ENCODE measurements at regions not wholly inside any gene's neighbourhood (a gene's known extent, or its start where the extent isn't known, plus 50 kb on each side); places are given as distances from the start of the nearest gene placed in this dataset.

DNA sequence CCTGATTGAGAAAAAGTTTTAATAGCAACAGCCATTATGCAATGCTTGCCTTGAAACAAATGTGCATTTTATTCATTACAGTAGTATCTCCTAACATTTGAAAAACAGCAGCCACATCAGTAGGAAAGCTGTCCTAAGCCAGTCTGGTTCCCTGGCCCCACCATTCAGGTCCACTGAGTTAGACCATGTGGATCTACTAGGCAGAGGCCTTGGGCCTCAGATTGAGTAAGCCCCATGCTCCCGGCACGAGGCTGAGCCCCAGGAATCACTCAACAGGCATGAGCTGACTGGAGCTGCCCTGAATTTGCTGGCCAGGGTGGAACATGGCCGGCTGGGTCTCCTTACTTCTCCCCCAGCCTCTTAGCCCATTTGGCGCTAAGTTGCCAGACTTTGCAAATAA lies 103.4 kb downstream of the ZFP36L2 start:
- Histone ChIP-seq H3K9me1 (ENCODE audit: control insufficient read depth, extremely low read depth, insufficient read depth, low read length) (no peaks in the 10 kb centered on the region), H3K27ac (ENCODE audit: control insufficient read depth, insufficient read depth, low read length) (no peak overlapping the region), H3K9me3 (ENCODE audit: control insufficient read depth, low read depth, low read length) (no peaks in the 10 kb centered on the region), H2AFZ (ENCODE audit: control insufficient read depth, low read length) (no peak overlapping the region), H3K4me1 (ENCODE audit: control insufficient read depth, extremely low read depth, insufficient read depth, low read length) (peaks cover 5% of the 10 kb centered on the region), H3K9ac (ENCODE audit: control insufficient read depth, extremely low read depth, insufficient read depth, low read length) (no peak overlapping the region), H3K4me3 (ENCODE audit: control insufficient read depth in 2 of 3, extremely low read depth in 1 of 3, insufficient read depth in 2 of 3, low read depth in 1 of 3, low read length in 3 of 3) (no peak overlapping the region), H3K4me2 (ENCODE audit: control insufficient read depth, extremely low read depth, insufficient read depth, low read depth, low read length) (no peak overlapping the region), H4K20me1 (ENCODE audit: control insufficient read depth, extremely low read depth, insufficient read depth, low read length) (no peaks in the 10 kb centered on the region), H3K79me2 (ENCODE audit: control insufficient read depth, insufficient read depth, low read length) (no peaks in the 10 kb centered on the region), H3K27me3 (ENCODE audit: control insufficient read depth, extremely low read depth, insufficient read depth, low read length) (no peaks in the 10 kb centered on the region), H3K36me3 (ENCODE audit: control insufficient read depth in 2 of 2, extremely low read depth in 1 of 2, insufficient read depth in 2 of 2, low read length in 2 of 2) (no peaks in the 10 kb centered on the region)
- DNase-seq (ENCODE audit: low read depth, low spot score) (no peak), FAIRE-seq (no peak)
- dilution Hi-C loops (cut with MboI; ENCODE audit: extremely low pct_ligation_motif_present, low sequenced_read_pairs): no loop called here
- TF ChIP-seq, protein P1, sequence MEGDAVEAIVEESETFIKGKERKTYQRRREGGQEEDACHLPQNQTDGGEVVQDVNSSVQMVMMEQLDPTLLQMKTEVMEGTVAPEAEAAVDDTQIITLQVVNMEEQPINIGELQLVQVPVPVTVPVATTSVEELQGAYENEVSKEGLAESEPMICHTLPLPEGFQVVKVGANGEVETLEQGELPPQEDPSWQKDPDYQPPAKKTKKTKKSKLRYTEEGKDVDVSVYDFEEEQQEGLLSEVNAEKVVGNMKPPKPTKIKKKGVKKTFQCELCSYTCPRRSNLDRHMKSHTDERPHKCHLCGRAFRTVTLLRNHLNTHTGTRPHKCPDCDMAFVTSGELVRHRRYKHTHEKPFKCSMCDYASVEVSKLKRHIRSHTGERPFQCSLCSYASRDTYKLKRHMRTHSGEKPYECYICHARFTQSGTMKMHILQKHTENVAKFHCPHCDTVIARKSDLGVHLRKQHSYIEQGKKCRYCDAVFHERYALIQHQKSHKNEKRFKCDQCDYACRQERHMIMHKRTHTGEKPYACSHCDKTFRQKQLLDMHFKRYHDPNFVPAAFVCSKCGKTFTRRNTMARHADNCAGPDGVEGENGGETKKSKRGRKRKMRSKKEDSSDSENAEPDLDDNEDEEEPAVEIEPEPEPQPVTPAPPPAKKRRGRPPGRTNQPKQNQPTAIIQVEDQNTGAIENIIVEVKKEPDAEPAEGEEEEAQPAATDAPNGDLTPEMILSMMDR (optimal IDR thresholded peaks at IDR 0.05 in 1 of 3, IDR thresholded peaks at IDR 0.05 in 1 of 3, conservative IDR thresholded peaks at IDR 0.05 in 1 of 3; ENCODE audit: extremely low read depth in 1 of 3, insufficient read depth in 2 of 3, low read length in 3 of 3): no peak
- TF ChIP-seq EZH2 (IDR thresholded peaks at IDR 0.05; ENCODE audit: low read length): no peak

DNA sequence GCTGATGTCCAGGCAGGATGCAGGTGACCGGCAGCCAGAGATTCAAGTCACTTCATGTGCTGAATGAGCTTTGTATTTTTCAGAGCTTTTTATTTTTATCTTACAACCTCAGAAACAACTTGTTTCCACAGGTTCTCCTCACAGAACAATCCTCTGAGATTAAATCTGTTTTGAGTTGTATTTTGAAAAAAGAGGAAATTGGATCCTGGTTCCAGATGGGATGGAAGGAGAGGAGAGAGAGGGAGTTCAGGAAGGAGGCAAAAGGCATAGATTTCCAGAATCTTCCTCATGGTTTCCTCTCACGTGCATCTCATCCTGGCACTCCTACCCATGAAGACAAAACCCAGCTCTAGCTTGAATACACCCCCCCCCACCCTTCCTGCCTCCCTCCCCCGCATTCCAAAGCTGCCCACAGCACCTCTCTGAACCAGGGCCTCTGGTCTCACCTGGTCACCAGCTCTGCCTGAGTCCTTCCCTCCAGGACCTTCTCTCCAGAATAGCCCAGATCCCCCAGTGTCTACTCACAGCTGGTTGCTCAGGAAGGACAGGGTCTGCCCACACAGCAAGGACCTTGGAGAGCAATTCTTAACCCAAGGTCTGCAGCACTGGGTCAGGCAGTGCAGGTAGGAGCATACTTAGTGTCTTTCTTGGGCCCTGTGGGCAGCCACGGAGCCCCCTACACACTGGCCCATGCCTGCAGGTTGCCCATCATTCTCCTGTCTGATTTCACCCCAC lies 104.7 kb downstream of the ZFP36L2 start:
- TF ChIP-seq, protein P1 (optimal IDR thresholded peaks at IDR 0.05 in 1 of 3, IDR thresholded peaks at IDR 0.05 in 1 of 3, conservative IDR thresholded peaks at IDR 0.05 in 1 of 3; ENCODE audit: extremely low read depth in 1 of 3, insufficient read depth in 2 of 3, low read length in 3 of 3): no peak
- Histone ChIP-seq H3K9ac (ENCODE audit: control insufficient read depth, extremely low read depth, insufficient read depth, low read length) (no peak overlapping the region), H3K4me2 (ENCODE audit: control insufficient read depth, extremely low read depth, insufficient read depth, low read depth, low read length) (no peak overlapping the region), H3K27me3 (ENCODE audit: control insufficient read depth, extremely low read depth, insufficient read depth, low read length) (no peaks in the 10 kb centered on the region), H3K79me2 (ENCODE audit: control insufficient read depth, insufficient read depth, low read length) (no peaks in the 10 kb centered on the region), H3K4me1 (ENCODE audit: control insufficient read depth, extremely low read depth, insufficient read depth, low read length) (peaks cover 13% of the 10 kb centered on the region), H3K9me3 (ENCODE audit: control insufficient read depth, low read depth, low read length) (no peaks in the 10 kb centered on the region), H3K4me3 (ENCODE audit: control insufficient read depth in 2 of 3, extremely low read depth in 1 of 3, insufficient read depth in 2 of 3, low read depth in 1 of 3, low read length in 3 of 3) (no peak overlapping the region), H3K27ac (ENCODE audit: control insufficient read depth, insufficient read depth, low read length) (no peak overlapping the region), H3K9me1 (ENCODE audit: control insufficient read depth, extremely low read depth, insufficient read depth, low read length) (no peaks in the 10 kb centered on the region), H3K36me3 (ENCODE audit: control insufficient read depth in 2 of 2, extremely low read depth in 1 of 2, insufficient read depth in 2 of 2, low read length in 2 of 2) (no peaks in the 10 kb centered on the region), H4K20me1 (ENCODE audit: control insufficient read depth, extremely low read depth, insufficient read depth, low read length) (no peaks in the 10 kb centered on the region), H2AFZ (ENCODE audit: control insufficient read depth, low read length) (no peak overlapping the region)
- DNase-seq (ENCODE audit: low read depth, low spot score): no peak
- dilution Hi-C loops (cut with MboI; ENCODE audit: extremely low pct_ligation_motif_present, low sequenced_read_pairs): no loop called here
- FAIRE-seq: no peak

All from keratinocyte (primary cell).